H1 (cell line): ENCODE measurements at regions not wholly inside any gene's neighbourhood (a gene's known extent, or its start where the extent isn't known, plus 50 kb on each side); places are given as distances from the start of the nearest gene placed in this dataset.

Source experiments
- CHD1 ChIP-seq: IDR thresholded peaks from 2 replicates; pipeline ENCODE4 v1.6.1; 2012; ENCODE audit warnings: low read depth, low read length, improper control_type of control experiment
- CREB1 ChIP-seq: IDR thresholded peaks from 2 replicates; pipeline ENCODE4 v1.6.1; 2012; ENCODE audit warnings: inconsistent platforms
- GABPA ChIP-seq: IDR thresholded peaks from 2 replicates; pipeline ENCODE4 v1.6.1; 2011; ENCODE audit warnings: mild to moderate bottlenecking, low read length, moderate library complexity, borderline replicate concordance; ENCODE audit not compliant: insufficient read depth
- NRF1 ChIP-seq: IDR thresholded peaks from 2 replicates; pipeline ENCODE4 v1.6.1; 2011; ENCODE audit warnings: mild to moderate bottlenecking, low read depth, low read length, improper control_type of control experiment
- POLR2AphosphoS5 ChIP-seq: IDR thresholded peaks from 2 replicates; pipeline ENCODE4 v1.6.1; 2011; ENCODE audit warnings: low read depth, low read length
- SP4 ChIP-seq: IDR thresholded peaks from 2 replicates; pipeline ENCODE4 v1.6.1; 2012; ENCODE audit warnings: low read length, inconsistent platforms
- TAF1 ChIP-seq: IDR thresholded peaks from 2 replicates; pipeline ENCODE4 v1.6.1; 2011; ENCODE audit warnings: mild to moderate bottlenecking, low read depth, low read length
- TBP ChIP-seq: IDR thresholded peaks from 2 replicates; pipeline ENCODE4 v1.6.1; 2011; ENCODE audit warnings: low read depth, low read length, improper control_type of control experiment

- no peak for TF ChIP-seq GABPA
- TF ChIP-seq TAF1, result no peak
- no peak for TF ChIP-seq NRF1
- TF ChIP-seq SP4, result no peak
- TF ChIP-seq CHD1, result no peak
- no peak for TF ChIP-seq CREB1
- TF ChIP-seq TBP, result no peak
- no peak for TF ChIP-seq POLR2AphosphoS5
Observed at GRCh38 chr3:182323898-182324297, 469.4 kb upstream of the ATP11B start (continued).
